Progenitor cell of endocrine pancreas (in vitro differentiated cells): ENCODE measurements at regions not wholly inside any gene's neighbourhood (a gene's known extent, or its start where the extent isn't known, plus 50 kb on each side); places are given as distances from the start of the nearest gene placed in this dataset.

ENCODE experiments used
- DNase-seq: peaks from one replicate; pipeline ENCODE4 v3.0.0; 2021; ENCODE audit warnings: low spot score; ENCODE audit not compliant: unreplicated experiment
- H3K27ac Mint-ChIP-seq: 2 replicates; pipeline ENCODE4 v1.8.0; 2021; ENCODE audit warnings: mild to moderate bottlenecking, moderate library complexity, mixed read lengths
- H3K27me3 Mint-ChIP-seq: 2 replicates; pipeline ENCODE4 v1.8.0; 2021; ENCODE audit warnings: mixed read lengths
- H3K36me3 Mint-ChIP-seq: 2 replicates; pipeline ENCODE4 v1.8.0; 2022; ENCODE audit warnings: mixed read lengths; ENCODE audit not compliant: insufficient read depth
- H3K4me1 Mint-ChIP-seq: 2 replicates; pipeline ENCODE4 v1.8.0; 2021; ENCODE audit warnings: low read depth, mixed read lengths
- H3K4me3 Mint-ChIP-seq: 2 replicates; pipeline ENCODE4 v1.8.0; 2021; ENCODE audit warnings: low read depth, mild to moderate bottlenecking, moderate library complexity, mixed read lengths
- H3K9me3 Mint-ChIP-seq: 2 replicates; pipeline ENCODE4 v1.8.0; 2021; ENCODE audit warnings: low read depth, mixed read lengths
- TF ChIP-seq, protein P1 (sequence below): fragments of 200-600 bp; sonication (generic); IDR thresholded peaks from one replicate; pipeline ENCODE4 v1.5.0; 2021; ENCODE audit warnings: antibody characterized with exemption, mild to moderate bottlenecking; ENCODE audit not compliant: unreplicated experiment

DNA sequence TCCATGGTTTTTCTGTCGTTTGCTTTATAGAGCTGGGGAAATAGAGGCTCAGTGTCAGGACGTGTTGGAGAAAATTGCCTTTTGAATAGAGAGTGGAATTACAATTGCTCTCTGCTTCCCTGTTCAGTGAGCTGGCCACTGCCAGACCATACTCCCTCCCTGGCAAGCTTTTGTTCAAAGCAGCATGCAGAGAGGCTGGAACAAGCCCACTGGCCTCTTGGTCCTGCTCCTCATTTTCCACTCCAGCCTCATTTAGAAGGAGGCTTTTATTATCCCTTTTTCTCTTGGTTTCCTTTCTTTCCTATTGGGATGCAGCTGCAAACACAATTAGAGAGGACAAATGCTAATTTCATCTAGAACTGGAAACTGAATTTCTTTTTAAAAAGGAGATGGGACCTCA is 302.2 kb upstream of the PODXL start:
- TF ChIP-seq, protein P1, sequence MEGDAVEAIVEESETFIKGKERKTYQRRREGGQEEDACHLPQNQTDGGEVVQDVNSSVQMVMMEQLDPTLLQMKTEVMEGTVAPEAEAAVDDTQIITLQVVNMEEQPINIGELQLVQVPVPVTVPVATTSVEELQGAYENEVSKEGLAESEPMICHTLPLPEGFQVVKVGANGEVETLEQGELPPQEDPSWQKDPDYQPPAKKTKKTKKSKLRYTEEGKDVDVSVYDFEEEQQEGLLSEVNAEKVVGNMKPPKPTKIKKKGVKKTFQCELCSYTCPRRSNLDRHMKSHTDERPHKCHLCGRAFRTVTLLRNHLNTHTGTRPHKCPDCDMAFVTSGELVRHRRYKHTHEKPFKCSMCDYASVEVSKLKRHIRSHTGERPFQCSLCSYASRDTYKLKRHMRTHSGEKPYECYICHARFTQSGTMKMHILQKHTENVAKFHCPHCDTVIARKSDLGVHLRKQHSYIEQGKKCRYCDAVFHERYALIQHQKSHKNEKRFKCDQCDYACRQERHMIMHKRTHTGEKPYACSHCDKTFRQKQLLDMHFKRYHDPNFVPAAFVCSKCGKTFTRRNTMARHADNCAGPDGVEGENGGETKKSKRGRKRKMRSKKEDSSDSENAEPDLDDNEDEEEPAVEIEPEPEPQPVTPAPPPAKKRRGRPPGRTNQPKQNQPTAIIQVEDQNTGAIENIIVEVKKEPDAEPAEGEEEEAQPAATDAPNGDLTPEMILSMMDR = no peak
- peaks cover 3% of the 10 kb centered on the region for H3K9me3 Mint-ChIP-seq
- H3K4me1 Mint-ChIP-seq = no peaks in the 10 kb centered on the region
- no peaks in the 10 kb centered on the region for H3K36me3 Mint-ChIP-seq
- no peak overlapping the region for H3K27ac Mint-ChIP-seq
- H3K27me3 Mint-ChIP-seq = peaks cover 7% of the 10 kb centered on the region
- no peak for DNase-seq
- H3K4me3 Mint-ChIP-seq = no peak overlapping the region

DNA sequence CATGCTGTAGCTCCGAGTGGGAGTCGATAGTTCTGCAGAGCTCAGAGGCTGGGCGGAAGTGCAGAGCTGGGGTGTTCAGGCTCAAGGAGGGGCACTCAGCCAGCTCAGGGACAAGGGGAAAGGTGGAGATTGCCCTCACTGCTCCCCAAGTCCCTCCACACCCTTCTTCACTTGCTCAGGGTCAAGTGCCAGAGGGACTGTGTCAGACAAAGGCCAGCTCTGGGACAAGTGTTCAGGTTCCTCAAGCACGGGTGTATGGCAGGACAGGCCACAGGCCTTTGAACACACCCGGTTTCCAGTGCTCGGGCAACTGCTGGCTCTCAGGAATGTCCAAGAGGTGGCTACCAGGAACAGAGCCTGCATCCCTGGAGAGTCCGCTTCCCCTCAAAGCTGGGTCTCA is 293.0 kb upstream of the PODXL start:
- no peak for DNase-seq
- Mint-ChIP-seq H3K9me3 (peaks cover 3% of the 10 kb centered on the region), H3K4me3 (no peak overlapping the region), H3K36me3 (no peaks in the 10 kb centered on the region), H3K27ac (no peak overlapping the region), H3K27me3 (peaks cover 3% of the 10 kb centered on the region), H3K4me1 (peaks cover 9% of the 10 kb centered on the region)
- TF ChIP-seq, protein P1 = no peak

DNA sequence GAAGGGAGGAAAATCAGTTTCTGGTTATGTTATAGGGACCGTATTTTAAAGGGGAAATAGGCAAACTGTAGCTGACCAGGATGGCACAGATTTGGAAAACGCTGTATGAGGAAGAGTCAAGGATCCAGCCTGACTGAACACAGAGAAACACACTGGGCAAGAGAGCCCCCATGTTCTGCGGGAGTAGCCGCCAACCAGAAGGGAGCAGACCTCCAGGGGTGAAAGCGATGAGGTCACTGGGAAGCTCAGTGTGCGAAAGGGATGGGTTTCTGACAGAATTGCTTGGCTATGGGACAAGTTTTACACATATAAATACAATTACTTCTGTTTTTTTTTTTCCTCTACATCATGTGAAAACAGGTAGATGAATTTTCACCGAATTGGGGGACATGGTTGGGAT is 291.6 kb upstream of the PODXL start:
- peaks cover 9% of the 10 kb centered on the region for H3K4me1 Mint-ChIP-seq
- TF ChIP-seq, protein P1 = no peak
- H3K27me3 Mint-ChIP-seq = peaks cover 3% of the 10 kb centered on the region
- no peak for DNase-seq
- H3K27ac Mint-ChIP-seq = peak overlapping the region; percentile 3
- no peaks in the 10 kb centered on the region for H3K36me3 Mint-ChIP-seq
- H3K4me3 Mint-ChIP-seq = no peak overlapping the region
- H3K9me3 Mint-ChIP-seq = no peaks in the 10 kb centered on the region

DNA sequence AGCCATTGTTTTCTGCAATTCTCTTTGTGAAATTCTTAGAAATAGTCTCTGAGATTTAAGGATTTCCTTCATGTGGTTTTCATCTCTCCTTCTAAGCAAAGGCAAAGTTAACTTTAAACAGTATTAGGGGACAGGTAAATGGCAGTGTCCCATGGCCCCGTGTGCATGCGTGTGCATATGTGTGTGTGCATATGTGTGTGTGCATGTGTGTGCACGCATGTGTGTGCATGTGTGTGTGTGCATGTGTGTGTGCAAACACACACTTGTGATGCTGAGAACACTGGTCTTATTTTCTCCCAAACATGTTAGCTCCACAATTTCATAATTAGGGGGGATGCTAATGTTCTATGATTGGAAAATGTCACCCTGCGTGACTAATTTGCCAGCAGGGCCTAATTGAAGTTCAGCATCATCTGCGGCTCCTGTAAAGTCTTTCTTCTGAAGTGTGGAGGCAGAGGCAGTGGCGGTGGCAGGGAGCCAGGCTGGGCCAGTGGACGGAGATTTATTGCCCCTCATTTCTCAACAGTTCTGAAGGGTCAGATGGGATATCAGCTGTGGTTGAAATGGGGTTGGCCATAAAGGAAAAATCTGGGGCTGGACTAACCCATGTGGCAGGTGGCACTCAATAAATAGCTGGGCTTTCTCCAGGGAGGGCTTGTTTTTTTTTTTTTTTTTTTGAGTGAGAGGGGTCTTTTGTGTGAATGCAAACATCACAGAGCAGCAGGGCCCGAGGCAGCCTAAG is 289.3 kb upstream of the PODXL start:
- Mint-ChIP-seq H3K4me1 (peaks cover 3% of the 10 kb centered on the region), H3K9me3 (no peaks in the 10 kb centered on the region), H3K4me3 (no peak overlapping the region), H3K27ac (no peak overlapping the region), H3K27me3 (peaks cover 11% of the 10 kb centered on the region), H3K36me3 (no peaks in the 10 kb centered on the region)
- TF ChIP-seq, protein P1 = no peak
- no peak for DNase-seq

DNA sequence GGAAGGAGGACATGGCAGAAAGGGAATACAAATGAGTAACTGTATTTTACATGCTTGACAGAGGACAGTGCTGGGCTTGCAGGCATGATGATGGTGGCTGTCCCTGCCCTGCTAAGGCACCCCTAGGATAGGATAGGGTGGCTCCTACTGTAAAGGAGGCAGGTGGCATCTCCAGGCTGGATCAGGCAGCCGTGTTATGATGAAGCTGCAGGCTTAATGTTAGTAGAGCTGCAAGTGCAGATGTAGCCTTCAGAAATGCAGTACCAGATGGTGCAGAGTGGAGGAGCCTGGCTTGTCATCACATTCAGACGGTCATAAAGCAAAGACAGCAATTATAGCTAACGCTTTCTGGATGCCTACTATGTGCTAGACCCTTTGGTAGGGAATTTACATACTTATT is 287.9 kb upstream of the PODXL start:
- Mint-ChIP-seq H3K27me3 (peaks cover 11% of the 10 kb centered on the region), H3K9me3 (no peaks in the 10 kb centered on the region), H3K36me3 (no peaks in the 10 kb centered on the region), H3K27ac (no peak overlapping the region), H3K4me1 (peaks cover 3% of the 10 kb centered on the region), H3K4me3 (no peak overlapping the region)
- no peak for DNase-seq
- TF ChIP-seq, protein P1 = no peak
